ENCODE measurements at regions not wholly inside any gene's neighbourhood (a gene's known extent, or its start where the extent isn't known, plus 50 kb on each side); places are given as distances from the start of the nearest gene placed in this dataset.

DNA sequence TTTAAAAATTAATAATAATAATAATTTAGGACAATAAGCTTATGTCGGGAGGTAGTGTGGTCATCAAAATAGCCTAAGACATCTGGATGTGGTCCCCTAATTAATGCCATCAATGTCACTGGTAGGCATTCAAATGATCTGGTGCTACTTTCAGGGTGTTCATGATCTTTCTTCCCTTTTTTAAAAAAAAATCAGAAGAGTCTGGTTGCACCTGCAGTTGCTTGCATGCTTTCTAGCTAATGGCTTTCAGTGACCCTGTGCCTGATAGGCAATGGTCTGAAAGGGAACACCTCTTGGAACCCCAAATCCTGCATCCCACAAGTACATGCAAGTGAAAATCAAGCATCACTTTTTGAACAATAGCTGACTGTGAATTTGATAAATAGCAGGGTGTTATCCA, 64.1 kb upstream of the KBTBD8 start:
- Histone ChIP-seq H3K4me1 (ENCODE audit: control insufficient read depth, insufficient read depth, low read length) (no peaks in the 10 kb centered on the region), H3K27ac (ENCODE audit: extremely low read depth, low read depth, low read length) (no peak overlapping the region)
- TF ChIP-seq ZNF610 (tag by site-specific recombination; IDR thresholded peaks at IDR 0.05; ENCODE audit: borderline replicate concordance) (no peak), ZNF571 (tag by site-specific recombination; IDR thresholded peaks at IDR 0.05) (no peak), ZNF221 (tag by site-specific recombination; IDR thresholded peaks at IDR 0.05; ENCODE audit: borderline replicate concordance) (no peak)
- TF ChIP-seq, protein P1, sequence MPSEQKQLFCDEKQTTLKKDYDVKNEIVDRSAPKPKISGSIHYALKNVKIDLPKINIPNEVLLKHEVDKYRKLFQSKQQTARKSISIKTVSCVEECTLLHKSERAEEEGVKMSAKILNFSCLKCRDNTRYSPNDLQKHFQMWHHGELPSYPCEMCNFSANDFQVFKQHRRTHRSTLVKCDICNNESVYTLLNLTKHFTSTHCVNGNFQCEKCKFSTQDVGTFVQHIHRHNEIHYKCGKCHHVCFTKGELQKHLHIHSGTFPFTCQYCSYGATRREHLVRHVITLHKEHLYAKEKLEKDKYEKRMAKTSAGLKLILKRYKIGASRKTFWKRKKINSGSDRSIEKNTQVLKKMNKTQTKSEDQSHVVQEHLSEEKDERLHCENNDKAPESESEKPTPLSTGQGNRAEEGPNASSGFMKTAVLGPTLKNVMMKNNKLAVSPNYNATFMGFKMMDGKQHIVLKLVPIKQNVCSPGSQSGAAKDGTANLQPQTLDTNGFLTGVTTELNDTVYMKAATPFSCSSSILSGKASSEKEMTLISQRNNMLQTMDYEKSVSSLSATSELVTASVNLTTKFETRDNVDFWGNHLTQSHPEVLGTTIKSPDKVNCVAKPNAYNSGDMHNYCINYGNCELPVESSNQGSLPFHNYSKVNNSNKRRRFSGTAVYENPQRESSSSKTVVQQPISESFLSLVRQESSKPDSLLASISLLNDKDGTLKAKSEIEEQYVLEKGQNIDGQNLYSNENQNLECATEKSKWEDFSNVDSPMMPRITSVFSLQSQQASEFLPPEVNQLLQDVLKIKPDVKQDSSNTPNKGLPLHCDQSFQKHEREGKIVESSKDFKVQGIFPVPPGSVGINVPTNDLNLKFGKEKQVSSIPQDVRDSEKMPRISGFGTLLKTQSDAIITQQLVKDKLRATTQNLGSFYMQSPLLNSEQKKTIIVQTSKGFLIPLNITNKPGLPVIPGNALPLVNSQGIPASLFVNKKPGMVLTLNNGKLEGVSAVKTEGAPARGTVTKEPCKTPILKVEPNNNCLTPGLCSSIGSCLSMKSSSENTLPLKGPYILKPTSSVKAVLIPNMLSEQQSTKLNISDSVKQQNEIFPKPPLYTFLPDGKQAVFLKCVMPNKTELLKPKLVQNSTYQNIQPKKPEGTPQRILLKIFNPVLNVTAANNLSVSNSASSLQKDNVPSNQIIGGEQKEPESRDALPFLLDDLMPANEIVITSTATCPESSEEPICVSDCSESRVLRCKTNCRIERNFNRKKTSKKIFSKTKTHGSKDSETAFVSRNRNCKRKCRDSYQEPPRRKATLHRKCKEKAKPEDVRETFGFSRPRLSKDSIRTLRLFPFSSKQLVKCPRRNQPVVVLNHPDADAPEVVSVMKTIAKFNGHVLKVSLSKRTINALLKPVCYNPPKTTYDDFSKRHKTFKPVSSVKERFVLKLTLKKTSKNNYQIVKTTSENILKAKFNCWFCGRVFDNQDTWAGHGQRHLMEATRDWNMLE (tag by site-specific recombination; conservative IDR thresholded peaks at IDR 0.05; ENCODE audit: low read depth): no peak
- TF ChIP-seq, protein P2, sequence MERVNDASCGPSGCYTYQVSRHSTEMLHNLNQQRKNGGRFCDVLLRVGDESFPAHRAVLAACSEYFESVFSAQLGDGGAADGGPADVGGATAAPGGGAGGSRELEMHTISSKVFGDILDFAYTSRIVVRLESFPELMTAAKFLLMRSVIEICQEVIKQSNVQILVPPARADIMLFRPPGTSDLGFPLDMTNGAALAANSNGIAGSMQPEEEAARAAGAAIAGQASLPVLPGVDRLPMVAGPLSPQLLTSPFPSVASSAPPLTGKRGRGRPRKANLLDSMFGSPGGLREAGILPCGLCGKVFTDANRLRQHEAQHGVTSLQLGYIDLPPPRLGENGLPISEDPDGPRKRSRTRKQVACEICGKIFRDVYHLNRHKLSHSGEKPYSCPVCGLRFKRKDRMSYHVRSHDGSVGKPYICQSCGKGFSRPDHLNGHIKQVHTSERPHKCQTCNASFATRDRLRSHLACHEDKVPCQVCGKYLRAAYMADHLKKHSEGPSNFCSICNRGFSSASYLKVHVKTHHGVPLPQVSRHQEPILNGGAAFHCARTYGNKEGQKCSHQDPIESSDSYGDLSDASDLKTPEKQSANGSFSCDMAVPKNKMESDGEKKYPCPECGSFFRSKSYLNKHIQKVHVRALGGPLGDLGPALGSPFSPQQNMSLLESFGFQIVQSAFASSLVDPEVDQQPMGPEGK (tag by site-specific recombination; IDR thresholded peaks at IDR 0.05): no peak
- TF ChIP-seq, protein P3, sequence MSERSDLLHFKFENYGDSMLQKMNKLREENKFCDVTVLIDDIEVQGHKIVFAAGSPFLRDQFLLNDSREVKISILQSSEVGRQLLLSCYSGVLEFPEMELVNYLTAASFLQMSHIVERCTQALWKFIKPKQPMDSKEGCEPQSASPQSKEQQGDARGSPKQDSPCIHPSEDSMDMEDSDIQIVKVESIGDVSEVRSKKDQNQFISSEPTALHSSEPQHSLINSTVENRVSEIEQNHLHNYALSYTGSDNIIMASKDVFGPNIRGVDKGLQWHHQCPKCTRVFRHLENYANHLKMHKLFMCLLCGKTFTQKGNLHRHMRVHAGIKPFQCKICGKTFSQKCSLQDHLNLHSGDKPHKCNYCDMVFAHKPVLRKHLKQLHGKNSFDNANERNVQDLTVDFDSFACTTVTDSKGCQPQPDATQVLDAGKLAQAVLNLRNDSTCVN (tag by site-specific recombination; optimal IDR thresholded peaks at IDR 0.05): no peak

DNA sequence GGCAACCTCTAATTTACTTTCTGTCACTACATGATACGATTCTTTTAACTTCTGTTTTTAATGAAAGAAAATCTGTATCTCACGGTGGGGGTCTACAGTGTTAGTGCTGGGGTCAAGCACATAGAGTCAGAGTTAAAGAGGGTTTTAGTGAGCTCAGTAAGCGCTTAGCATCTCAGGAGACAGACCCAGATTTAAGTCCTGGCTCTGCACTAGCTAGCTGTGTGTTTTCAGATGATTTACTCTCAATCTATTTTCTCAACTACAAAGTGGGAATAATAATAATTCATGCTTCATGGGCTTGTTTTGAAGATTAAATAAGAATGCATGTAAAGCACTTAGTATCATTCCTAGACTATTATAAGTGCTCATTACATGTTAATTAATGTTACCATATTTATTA, 63.4 kb upstream of the KBTBD8 start:
- Histone ChIP-seq H3K36me3 (ENCODE audit: control insufficient read depth in 2 of 2, insufficient read depth in 1 of 2, low read length in 2 of 2) (no peaks in the 10 kb centered on the region), H3K4me1 (ENCODE audit: control insufficient read depth, insufficient read depth, low read length) (no peaks in the 10 kb centered on the region), H3K9me3 (ENCODE audit: control insufficient read depth, insufficient read depth, low read depth, low read length) (no peaks in the 10 kb centered on the region), H3K4me3 (ENCODE audit: low read depth, low read length) (no peak overlapping the region), H3K27ac (ENCODE audit: extremely low read depth, low read depth, low read length) (no peak overlapping the region)
- ChIA-PET CTCF (interaction anchor here (0.6 kb wide), 1 partner anchor 85 kb away, joined by 3 read pairs; no protein-coding TSS in a partner anchor), POLR2A (no interaction called here)
- TF ChIP-seq KLF7 (tag by site-specific recombination; IDR thresholded peaks at IDR 0.05; ENCODE audit: borderline replicate concordance) (no peak), ZNF777 (tag by site-specific recombination; IDR thresholded peaks at IDR 0.05; ENCODE audit: borderline replicate concordance) (no peak), ZNF433 (tag by site-specific recombination; IDR thresholded peaks at IDR 0.05; ENCODE audit: low read depth) (no peak), ZNF76 (tag by site-specific recombination; IDR thresholded peaks at IDR 0.05; ENCODE audit: borderline replicate concordance, low read depth) (no peak), ZNF707 (tag by site-specific recombination; IDR thresholded peaks at IDR 0.05) (no peak), ZFP41 (tag by site-specific recombination; IDR thresholded peaks at IDR 0.05; ENCODE audit: borderline replicate concordance) (no peak), RBAK (tag by site-specific recombination; IDR thresholded peaks at IDR 0.05) (no peak), ZNF785 (tag by site-specific recombination; IDR thresholded peaks at IDR 0.05) (no peak)
- TF ChIP-seq, protein P1 (tag by site-specific recombination; conservative IDR thresholded peaks at IDR 0.05; ENCODE audit: low read depth): no peak
- TF ChIP-seq, protein P4, sequence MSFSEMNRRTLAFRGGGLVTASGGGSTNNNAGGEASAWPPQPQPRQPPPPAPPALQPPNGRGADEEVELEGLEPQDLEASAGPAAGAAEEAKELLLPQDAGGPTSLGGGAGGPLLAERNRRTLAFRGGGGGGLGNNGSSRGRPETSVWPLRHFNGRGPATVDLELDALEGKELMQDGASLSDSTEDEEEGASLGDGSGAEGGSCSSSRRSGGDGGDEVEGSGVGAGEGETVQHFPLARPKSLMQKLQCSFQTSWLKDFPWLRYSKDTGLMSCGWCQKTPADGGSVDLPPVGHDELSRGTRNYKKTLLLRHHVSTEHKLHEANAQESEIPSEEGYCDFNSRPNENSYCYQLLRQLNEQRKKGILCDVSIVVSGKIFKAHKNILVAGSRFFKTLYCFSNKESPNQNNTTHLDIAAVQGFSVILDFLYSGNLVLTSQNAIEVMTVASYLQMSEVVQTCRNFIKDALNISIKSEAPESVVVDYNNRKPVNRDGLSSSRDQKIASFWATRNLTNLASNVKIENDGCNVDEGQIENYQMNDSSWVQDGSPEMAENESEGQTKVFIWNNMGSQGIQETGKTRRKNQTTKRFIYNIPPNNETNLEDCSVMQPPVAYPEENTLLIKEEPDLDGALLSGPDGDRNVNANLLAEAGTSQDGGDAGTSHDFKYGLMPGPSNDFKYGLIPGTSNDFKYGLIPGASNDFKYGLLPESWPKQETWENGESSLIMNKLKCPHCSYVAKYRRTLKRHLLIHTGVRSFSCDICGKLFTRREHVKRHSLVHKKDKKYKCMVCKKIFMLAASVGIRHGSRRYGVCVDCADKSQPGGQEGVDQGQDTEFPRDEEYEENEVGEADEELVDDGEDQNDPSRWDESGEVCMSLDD (tag by site-specific recombination; IDR thresholded peaks at IDR 0.05): no peak

More for the DNA sequence above, 64.1 kb upstream of the KBTBD8 start:
- ChIA-PET POLR2A (no interaction called here), CTCF (interaction anchor here (0.6 kb wide), 1 partner anchor 85 kb away, joined by 3 read pairs; no protein-coding TSS in a partner anchor)
- no peak overlapping the region for H3K4me3 ChIP-seq (ENCODE audit: low read depth, low read length)
- H3K9me3 ChIP-seq (ENCODE audit: control insufficient read depth, insufficient read depth, low read depth, low read length): no peaks in the 10 kb centered on the region
- H3K36me3 ChIP-seq (ENCODE audit: control insufficient read depth in 2 of 2, insufficient read depth in 1 of 2, low read length in 2 of 2): no peaks in the 10 kb centered on the region

Data from HEK293 (cell line).